SK-N-SH (cell line): ENCODE measurements at regions not wholly inside any gene's neighbourhood (a gene's known extent, or its start where the extent isn't known, plus 50 kb on each side); places are given as distances from the start of the nearest gene placed in this dataset.

ENCODE experiments used
- CTCF ChIA-PET: fragments of 300-600, 350-600 bp; formaldehyde crosslinking; extraction: SDS; loops from one replicate; lab custom pipeline; 2021; lab: Yijun Ruan, JAX
- POLR2A ChIA-PET: fragments of 350-600 bp; sonication (Branson Sonifier 250); formaldehyde crosslinking; extraction: SDS; loops from one replicate; lab custom pipeline; 2020; ENCODE audit warnings: antibody characterized with exemption, inconsistent platforms; lab: Yijun Ruan, JAX
- DNase-seq: peaks from one replicate; pipeline ENCODE4 v3.0.0; 2012
- H2AFZ ChIP-seq: fragments of 200-600 bp; sonication (generic); 2 replicates; pipeline ENCODE4 v1.8.1; 2016; ENCODE audit warnings: antibody characterized with exemption, mild to moderate bottlenecking, low read depth
- H3F3A ChIP-seq: fragments of 200-600 bp; sonication (generic); replicated peaks from 2 replicates; pipeline ENCODE3; 2016; ENCODE audit warnings: antibody characterized with exemption, mild to moderate bottlenecking; ENCODE audit not compliant: insufficient read depth
- H3K27ac ChIP-seq, 2 experiments: fragments of 200-500 bp in 1 of 2; fragments of 200-600 bp in 1 of 2; sonication (Bioruptor generic) in 1 of 2; sonication (generic), shearing (Covaris generic) in 1 of 2; 2 replicates each; pipeline versions ENCODE4 v1.5.1 to v1.6.1; 2014 to 2016; ENCODE audit warnings: low read depth in 2 of 2, inconsistent platforms in 1 of 2, low read length in 1 of 2, mild to moderate bottlenecking in 1 of 2, mixed read lengths in 1 of 2
- H3K27me3 ChIP-seq: fragments of 200-600 bp; sonication (generic), shearing (Covaris generic); 2 replicates; pipeline ENCODE4 v1.6.1; 2016; ENCODE audit warnings: mixed run types; ENCODE audit not compliant: insufficient read depth
- H3K36me3 ChIP-seq, 2 experiments: fragments of 200-500 bp in 1 of 2; fragments of 200-600 bp in 1 of 2; sonication (Bioruptor generic) in 1 of 2; sonication (generic) in 1 of 2; replicated peaks in 1 of 2; 2 replicates each; pipeline versions ENCODE3 to v1.5.1; 2014 to 2016; ENCODE audit warnings: low read length in 1 of 2, mild to moderate bottlenecking in 1 of 2; ENCODE audit not compliant: insufficient read depth in 2 of 2, control insufficient read depth in 1 of 2
- H3K4me1 ChIP-seq, 2 experiments: fragments of 200-500 bp in 1 of 2; fragments of 200-600 bp in 1 of 2; sonication (Bioruptor generic) in 1 of 2; sonication (generic), shearing (Covaris generic) in 1 of 2; 2 replicates each; pipeline versions ENCODE4 v1.5.1 to v1.6.1; 2014 to 2016; ENCODE audit warnings: low read depth in 1 of 2, low read length in 1 of 2, mixed run types in 1 of 2; ENCODE audit not compliant: insufficient read depth in 2 of 2, control insufficient read depth in 1 of 2
- H3K4me2 ChIP-seq: fragments of 200-600 bp; sonication (generic), shearing (Covaris generic); 2 replicates; pipeline ENCODE4 v1.6.1; 2017; ENCODE audit warnings: mixed run types
- H3K4me3 ChIP-seq, 2 experiments: fragments of 200-500 bp in 1 of 2; fragments of 200-600 bp in 1 of 2; sonication (Bioruptor generic) in 1 of 2; sonication (generic), shearing (Covaris generic) in 1 of 2; 2 replicates each; pipeline versions ENCODE4 v1.5.1 to v1.8.1; 2014 to 2016; ENCODE audit warnings: low read depth in 2 of 2, inconsistent platforms in 1 of 2, low read length in 1 of 2, mild to moderate bottlenecking in 1 of 2, mixed read lengths in 1 of 2, moderate library complexity in 1 of 2
- H3K79me2 ChIP-seq: fragments of 200-600 bp; sonication (generic); 2 replicates; pipeline ENCODE4 v1.8.1; 2017; ENCODE audit warnings: mild to moderate bottlenecking; ENCODE audit not compliant: insufficient read depth
- H3K9ac ChIP-seq: fragments of 200-600 bp; sonication (generic); 2 replicates; pipeline ENCODE4 v1.6.1; 2017; ENCODE audit warnings: mixed run types
- H3K9me2 ChIP-seq: fragments of 200-600 bp; sonication (generic); 2 replicates; pipeline ENCODE4 v1.6.1; 2017; ENCODE audit warnings: mixed run types
- H3K9me3 ChIP-seq: fragments of 200-600 bp; sonication (generic); 2 replicates; pipeline ENCODE4 v1.6.1; 2017; ENCODE audit warnings: mixed run types, mild to moderate bottlenecking, moderate library complexity
- H4K20me1 ChIP-seq: fragments of 200-600 bp; sonication (generic); 2 replicates; pipeline ENCODE4 v1.6.1; 2017; ENCODE audit warnings: mild to moderate bottlenecking, mixed run types; ENCODE audit not compliant: insufficient read depth
- CHD2 ChIP-seq: fragments of 150-350 bp; IDR thresholded peaks from 2 replicates; pipeline ENCODE4 v1.6.1; 2018; ENCODE audit warnings: low read length; ENCODE audit not compliant: partially characterized antibody
- CTCF ChIP-seq: fragments of 200-600 bp; sonication (generic); IDR thresholded peaks from 2 replicates; pipeline ENCODE4 v1.6.1; 2017; ENCODE audit warnings: antibody characterized with exemption, mild to moderate bottlenecking, moderate library complexity
- ELF1 ChIP-seq: IDR thresholded peaks from 2 replicates; pipeline ENCODE4 v1.4.0; 2012
- FOSL2 ChIP-seq: IDR thresholded peaks from 2 replicates; pipeline ENCODE4 v1.4.0; 2012; ENCODE audit warnings: low read depth, mild to moderate bottlenecking, moderate library complexity, borderline replicate concordance
- FOXM1 ChIP-seq: IDR thresholded peaks from 2 replicates; pipeline ENCODE4 v1.4.0; 2012; ENCODE audit warnings: low read depth, mild to moderate bottlenecking
- GATA2 ChIP-seq: sonication (generic); formaldehyde crosslinking; IDR thresholded peaks from 2 replicates; pipeline ENCODE4 v1.5.0; 2020; ENCODE audit warnings: mild to moderate bottlenecking, missing genetic modification reagents
- MXI1 ChIP-seq: IDR thresholded peaks from 2 replicates; pipeline ENCODE4 v1.6.1; 2012; ENCODE audit warnings: mild to moderate bottlenecking, low read depth, low read length, improper control_type of control experiment
- NFIC ChIP-seq: IDR thresholded peaks from 2 replicates; pipeline ENCODE4 v1.4.0; 2012; ENCODE audit warnings: borderline replicate concordance
- NRF1 ChIP-seq: IDR thresholded peaks from 2 replicates; pipeline ENCODE4 v1.6.1; 2012; ENCODE audit warnings: low read depth, mild to moderate bottlenecking, low read length
- RAD21 ChIP-seq: IDR thresholded peaks from 2 replicates; pipeline ENCODE4 v1.6.1; 2012; ENCODE audit warnings: mild to moderate bottlenecking, low read length
- RCOR1 ChIP-seq: fragments of 150-350 bp; IDR thresholded peaks from 2 replicates; pipeline ENCODE4 v1.6.1; 2017; ENCODE audit warnings: antibody characterized with exemption, low read length
- RXRA ChIP-seq: IDR thresholded peaks from 2 replicates; pipeline ENCODE4 v1.4.0; 2012; ENCODE audit warnings: low read depth, mild to moderate bottlenecking, borderline replicate concordance
- SIN3A ChIP-seq: IDR thresholded peaks from 2 replicates; pipeline ENCODE4 v1.6.1; 2012; ENCODE audit warnings: low read depth, mild to moderate bottlenecking, low read length, moderate library complexity, borderline replicate concordance
- SMC3 ChIP-seq: IDR thresholded peaks from 2 replicates; pipeline ENCODE4 v1.6.1; 2012; ENCODE audit warnings: low read depth, low read length, improper control_type of control experiment
- USF2 ChIP-seq: fragments of 150-350 bp; IDR thresholded peaks from 2 replicates; pipeline ENCODE4 v1.6.1; 2017; ENCODE audit warnings: antibody characterized with exemption, low read length, low read depth, borderline replicate concordance
- YY1 ChIP-seq: IDR thresholded peaks from 2 replicates; pipeline ENCODE4 v1.4.0; 2012; ENCODE audit warnings: low read depth, mild to moderate bottlenecking
- WGBS: methylation state at CpG from one replicate; pipeline ENCODE4 v1.1.6; 2017; ENCODE audit warnings: low lambda C conversion rate; 5-methylcytosine and 5-hydroxymethylcytosine counted together
- TF ChIP-seq, protein P1 (sequence below): IDR thresholded peaks from 2 replicates; pipeline ENCODE4 v1.4.0; 2012; ENCODE audit warnings: low read depth, borderline replicate concordance
- TF ChIP-seq, protein P2 (sequence below): fragments of 150-350 bp; IDR thresholded peaks from 2 replicates; pipeline ENCODE4 v1.6.1; 2016; ENCODE audit warnings: mild to moderate bottlenecking, low read depth, low read length
- TF ChIP-seq, protein P3 (sequence below): IDR thresholded peaks from 2 replicates; pipeline ENCODE4 v1.6.1; 2012; ENCODE audit warnings: mild to moderate bottlenecking, low read depth, low read length, moderate library complexity

GRCh38 chr13:99844421-99844820 lies 127.1 kb downstream of the ZIC5 start:
- no peaks in the 10 kb centered on the region for H3F3A ChIP-seq
- no peak overlapping the region for H2AFZ ChIP-seq
- no peaks in the 10 kb centered on the region for H3K79me2 ChIP-seq
- H3K9ac ChIP-seq, result no peak overlapping the region
- no peaks in the 10 kb centered on the region for H4K20me1 ChIP-seq
- H3K27me3 ChIP-seq, result peaks cover 34% of the 10 kb centered on the region
- DNase-seq, result no peak
- H3K4me2 ChIP-seq, result no peak overlapping the region
- TF ChIP-seq NFIC, result no peak
- no peak for TF ChIP-seq YY1
- TF ChIP-seq CTCF, result no peak
- TF ChIP-seq ELF1, result no peak
- TF ChIP-seq, protein P1, sequence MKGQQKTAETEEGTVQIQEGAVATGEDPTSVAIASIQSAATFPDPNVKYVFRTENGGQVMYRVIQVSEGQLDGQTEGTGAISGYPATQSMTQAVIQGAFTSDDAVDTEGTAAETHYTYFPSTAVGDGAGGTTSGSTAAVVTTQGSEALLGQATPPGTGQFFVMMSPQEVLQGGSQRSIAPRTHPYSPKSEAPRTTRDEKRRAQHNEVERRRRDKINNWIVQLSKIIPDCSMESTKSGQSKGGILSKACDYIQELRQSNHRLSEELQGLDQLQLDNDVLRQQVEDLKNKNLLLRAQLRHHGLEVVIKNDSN, result no peak
- TF ChIP-seq, protein P2, sequence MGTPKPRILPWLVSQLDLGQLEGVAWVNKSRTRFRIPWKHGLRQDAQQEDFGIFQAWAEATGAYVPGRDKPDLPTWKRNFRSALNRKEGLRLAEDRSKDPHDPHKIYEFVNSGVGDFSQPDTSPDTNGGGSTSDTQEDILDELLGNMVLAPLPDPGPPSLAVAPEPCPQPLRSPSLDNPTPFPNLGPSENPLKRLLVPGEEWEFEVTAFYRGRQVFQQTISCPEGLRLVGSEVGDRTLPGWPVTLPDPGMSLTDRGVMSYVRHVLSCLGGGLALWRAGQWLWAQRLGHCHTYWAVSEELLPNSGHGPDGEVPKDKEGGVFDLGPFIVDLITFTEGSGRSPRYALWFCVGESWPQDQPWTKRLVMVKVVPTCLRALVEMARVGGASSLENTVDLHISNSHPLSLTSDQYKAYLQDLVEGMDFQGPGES, result no peak
- TF ChIP-seq GATA2 (CRISPR knock-in tag), result no peak
- TF ChIP-seq NRF1, result no peak
- no peak for TF ChIP-seq RCOR1
- no peak for TF ChIP-seq USF2
- no peaks in the 10 kb centered on the region for H3K4me1 ChIP-seq
- H3K36me3 ChIP-seq, result no peaks in the 10 kb centered on the region
- POLR2A ChIA-PET, result no interaction called here
- H3K9me3 ChIP-seq, result no peaks in the 10 kb centered on the region
- no peak overlapping the region for H3K27ac ChIP-seq
- H3K9me2 ChIP-seq, result no peaks in the 10 kb centered on the region
- WGBS, result 34% methylated on average over 6 of the region's 8 CpGs
- CTCF ChIA-PET, result no interaction called here
- no peak overlapping the region for H3K4me3 ChIP-seq

GRCh38 chr13:99843872-99844271 lies 127.7 kb downstream of the ZIC5 start:
- Histone ChIP-seq H3K9me3 (no peaks in the 10 kb centered on the region), H2AFZ (no peak overlapping the region), H3F3A (no peaks in the 10 kb centered on the region), H3K4me3 (no peak overlapping the region), H3K9ac (no peak overlapping the region), H3K36me3 (no peaks in the 10 kb centered on the region), H3K79me2 (no peaks in the 10 kb centered on the region), H3K9me2 (no peaks in the 10 kb centered on the region), H3K4me2 (no peak overlapping the region), H3K27me3 (peaks cover 34% of the 10 kb centered on the region), H3K4me1 (no peaks in the 10 kb centered on the region), H4K20me1 (no peaks in the 10 kb centered on the region), H3K27ac (no peak overlapping the region)
- no peak for DNase-seq
- WGBS, result 74% methylated on average over 9 of the region's 9 CpGs
- POLR2A ChIA-PET, result no interaction called here
- CTCF ChIA-PET, result interaction anchor here (1.1 kb wide), 1 partner anchor 187 kb away, joined by 3 read pairs; no protein-coding TSS in a partner anchor
- TF ChIP-seq FOSL2 (no peak), RXRA (no peak), MXI1 (no peak), SIN3A (no peak), ELF1 (no peak), SMC3 (no peak), FOXM1 (no peak), RAD21 (no peak), RCOR1 (no peak), CHD2 (no peak)
- TF ChIP-seq, protein P2, result no peak
- TF ChIP-seq, protein P3, sequence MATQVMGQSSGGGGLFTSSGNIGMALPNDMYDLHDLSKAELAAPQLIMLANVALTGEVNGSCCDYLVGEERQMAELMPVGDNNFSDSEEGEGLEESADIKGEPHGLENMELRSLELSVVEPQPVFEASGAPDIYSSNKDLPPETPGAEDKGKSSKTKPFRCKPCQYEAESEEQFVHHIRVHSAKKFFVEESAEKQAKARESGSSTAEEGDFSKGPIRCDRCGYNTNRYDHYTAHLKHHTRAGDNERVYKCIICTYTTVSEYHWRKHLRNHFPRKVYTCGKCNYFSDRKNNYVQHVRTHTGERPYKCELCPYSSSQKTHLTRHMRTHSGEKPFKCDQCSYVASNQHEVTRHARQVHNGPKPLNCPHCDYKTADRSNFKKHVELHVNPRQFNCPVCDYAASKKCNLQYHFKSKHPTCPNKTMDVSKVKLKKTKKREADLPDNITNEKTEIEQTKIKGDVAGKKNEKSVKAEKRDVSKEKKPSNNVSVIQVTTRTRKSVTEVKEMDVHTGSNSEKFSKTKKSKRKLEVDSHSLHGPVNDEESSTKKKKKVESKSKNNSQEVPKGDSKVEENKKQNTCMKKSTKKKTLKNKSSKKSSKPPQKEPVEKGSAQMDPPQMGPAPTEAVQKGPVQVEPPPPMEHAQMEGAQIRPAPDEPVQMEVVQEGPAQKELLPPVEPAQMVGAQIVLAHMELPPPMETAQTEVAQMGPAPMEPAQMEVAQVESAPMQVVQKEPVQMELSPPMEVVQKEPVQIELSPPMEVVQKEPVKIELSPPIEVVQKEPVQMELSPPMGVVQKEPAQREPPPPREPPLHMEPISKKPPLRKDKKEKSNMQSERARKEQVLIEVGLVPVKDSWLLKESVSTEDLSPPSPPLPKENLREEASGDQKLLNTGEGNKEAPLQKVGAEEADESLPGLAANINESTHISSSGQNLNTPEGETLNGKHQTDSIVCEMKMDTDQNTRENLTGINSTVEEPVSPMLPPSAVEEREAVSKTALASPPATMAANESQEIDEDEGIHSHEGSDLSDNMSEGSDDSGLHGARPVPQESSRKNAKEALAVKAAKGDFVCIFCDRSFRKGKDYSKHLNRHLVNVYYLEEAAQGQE, result no peak
